ENCODE measurements at regions not wholly inside any gene's neighbourhood (a gene's known extent, or its start where the extent isn't known, plus 50 kb on each side); places are given as distances from the start of the nearest gene placed in this dataset.

DNA sequence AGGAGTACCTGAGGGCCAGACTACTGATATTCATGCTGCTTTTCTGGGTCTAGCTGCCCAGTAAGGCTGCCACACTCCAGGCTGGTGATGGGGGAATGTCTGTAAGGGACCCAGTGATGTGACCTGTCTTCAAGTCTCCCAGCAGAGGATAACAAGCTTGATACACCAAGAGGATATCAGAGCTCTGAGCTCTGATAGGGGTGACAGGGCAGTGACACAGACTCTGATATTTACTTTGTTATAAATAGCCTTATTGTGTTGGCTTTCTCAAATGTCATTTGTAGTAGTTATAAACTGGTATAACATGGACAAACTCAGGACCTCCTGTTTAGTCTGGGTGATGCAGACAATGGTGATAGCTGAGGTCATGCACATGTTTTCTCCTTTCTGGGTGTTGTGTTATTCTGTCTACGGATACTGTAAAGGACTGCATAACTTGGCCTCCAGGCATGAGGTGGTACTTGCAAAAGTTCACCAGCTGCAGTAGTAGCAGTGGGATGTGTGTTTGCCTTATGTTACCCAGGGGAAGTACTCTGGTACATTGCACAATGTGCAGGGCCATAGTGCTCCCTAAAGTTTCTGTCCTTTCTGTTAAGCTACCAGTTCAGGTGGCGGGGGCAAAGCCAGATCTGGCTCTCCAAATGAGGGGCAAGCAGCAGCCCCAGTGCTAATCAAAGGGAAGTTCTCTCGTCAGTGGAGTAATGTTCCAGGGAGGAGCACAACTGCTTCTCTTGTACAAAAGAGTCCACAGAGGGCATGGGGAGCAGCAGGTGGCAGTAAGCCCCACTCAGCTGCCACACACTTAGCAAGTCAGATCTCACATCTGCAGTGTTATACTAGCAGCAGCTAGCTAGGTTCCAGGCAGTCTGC is 812.2 kb downstream of the JRKL start:
- DNase-seq: no peak

DNA sequence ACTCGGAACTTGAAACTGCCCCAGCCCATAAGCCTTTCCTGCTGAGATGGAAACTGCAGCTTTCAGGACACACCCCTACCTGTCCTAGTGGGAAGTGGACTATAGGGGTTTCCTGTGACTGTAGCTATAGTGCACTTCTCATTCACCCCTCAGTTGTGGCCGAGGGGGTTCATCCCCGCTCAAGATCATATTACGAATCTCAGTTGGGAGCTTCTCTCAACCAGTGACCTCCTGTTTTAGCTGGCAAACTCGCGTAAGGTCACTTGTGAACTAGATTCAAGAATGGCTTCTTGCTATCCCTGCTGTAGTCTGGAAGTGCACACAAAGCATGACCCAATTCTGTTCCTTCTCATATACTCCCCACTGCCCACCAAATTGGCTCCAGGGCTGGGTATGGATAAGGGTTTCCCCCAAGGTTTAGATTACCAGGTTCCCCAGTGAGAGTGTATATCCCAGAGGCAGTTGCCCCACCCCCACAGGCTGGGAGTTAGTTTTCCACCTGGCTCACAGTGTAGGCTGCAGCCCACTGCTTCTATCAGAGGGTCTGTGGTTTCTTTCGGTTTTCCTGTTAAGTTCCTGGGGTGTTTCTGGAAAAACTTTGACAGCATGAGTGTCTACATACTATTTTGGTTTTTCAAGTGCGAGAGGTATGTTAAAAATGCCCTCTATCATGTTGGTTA is 812.9 kb downstream of the JRKL start:
- DNase-seq: no peak

DNA sequence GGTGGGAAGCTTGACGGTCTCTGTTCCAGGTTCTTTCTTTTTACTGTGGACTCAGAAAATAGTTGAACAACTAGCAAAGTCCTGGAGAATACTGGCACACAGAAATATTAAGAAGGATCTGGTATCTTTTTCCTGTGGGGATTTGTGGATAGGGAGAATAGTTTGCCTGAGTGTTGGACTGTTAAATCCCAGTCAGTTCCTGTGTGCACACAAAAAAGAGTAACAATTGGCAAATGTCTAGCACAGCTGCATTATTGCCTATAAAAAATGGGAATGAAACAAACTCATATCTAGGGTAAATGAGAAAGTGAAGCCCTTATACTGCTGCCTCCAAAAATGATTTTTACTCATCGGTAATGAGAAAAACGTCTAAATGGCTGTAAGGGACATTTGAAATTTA is 828.2 kb downstream of the JRKL start:
- no peak for DNase-seq

DNA sequence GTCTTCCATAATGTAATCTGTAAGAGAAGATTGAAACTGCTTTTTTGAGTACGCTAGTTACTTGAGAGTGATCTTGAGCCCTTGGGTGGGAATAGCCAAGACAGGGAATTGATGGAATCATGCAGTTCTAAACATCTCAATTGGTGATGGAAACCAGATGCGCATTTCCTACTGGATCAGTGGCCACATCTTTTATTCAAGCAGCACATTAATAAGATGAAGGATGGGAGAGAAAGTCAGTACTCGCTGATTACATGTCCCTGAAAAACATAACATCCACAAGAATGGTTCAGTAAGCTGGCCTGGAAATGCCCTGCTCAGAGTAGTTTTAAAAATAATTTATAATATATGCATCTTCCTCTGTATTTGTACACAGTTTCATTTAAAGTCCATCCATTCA is 833.8 kb downstream of the JRKL start:
- no peak for DNase-seq

DNA sequence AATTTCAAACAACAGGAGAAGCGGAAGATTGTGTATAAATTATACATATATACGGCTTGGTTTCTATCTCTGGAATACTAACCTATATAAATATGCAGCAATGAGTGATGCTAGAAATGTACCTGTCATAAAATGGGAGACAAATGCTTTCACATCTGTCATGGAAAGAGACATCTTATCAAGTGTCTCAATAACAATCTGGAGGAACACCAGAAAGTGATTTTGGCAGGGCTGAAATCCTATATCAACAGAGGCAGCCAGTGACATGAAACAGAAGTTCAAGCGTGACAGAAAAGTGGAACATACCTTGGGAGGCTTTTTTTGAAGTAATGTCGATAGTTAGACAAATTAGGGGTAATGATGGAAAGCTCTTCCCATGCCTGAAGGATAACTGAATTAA is 834.6 kb downstream of the JRKL start:
- DNase-seq: no peak

DNA sequence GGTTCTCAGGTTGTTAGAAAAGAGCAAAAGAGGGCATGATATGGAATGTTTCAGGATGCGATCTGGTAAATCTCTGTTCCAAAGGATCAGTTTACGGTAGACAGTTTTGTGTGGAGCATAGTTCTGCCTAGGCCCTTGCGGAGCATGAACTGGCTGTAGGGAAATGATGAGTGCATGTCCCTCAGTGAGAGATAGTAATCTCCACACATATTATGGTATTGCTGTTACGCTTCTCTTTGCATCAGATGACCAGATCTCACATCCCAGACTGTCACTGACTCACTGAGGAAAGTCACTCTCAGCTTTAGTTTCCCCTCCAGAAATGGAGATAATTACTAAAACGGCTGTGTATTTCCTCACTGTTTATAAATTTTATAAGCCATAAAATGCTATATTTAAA is 836.0 kb downstream of the JRKL start:
- no peak for DNase-seq

DNA sequence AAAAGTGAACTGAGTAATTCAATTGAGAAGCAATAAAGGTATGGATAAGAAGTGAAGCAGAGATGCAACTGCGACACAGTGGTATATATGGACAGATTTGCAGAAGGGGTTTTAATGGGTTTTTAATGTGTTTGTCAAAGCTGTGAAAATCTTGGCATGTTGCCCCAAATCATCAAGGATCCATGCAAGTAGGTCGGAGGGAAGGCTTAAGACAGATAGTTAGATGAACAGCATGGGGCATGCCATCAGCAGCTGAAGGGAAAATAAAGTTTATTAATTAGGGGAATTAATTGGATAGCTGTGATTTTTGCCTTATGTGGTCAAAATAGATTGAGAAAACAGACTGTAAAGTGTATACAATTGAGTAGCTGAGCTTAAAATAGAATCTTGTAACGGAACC is 840.1 kb downstream of the JRKL start:
- no peak for DNase-seq

DNA sequence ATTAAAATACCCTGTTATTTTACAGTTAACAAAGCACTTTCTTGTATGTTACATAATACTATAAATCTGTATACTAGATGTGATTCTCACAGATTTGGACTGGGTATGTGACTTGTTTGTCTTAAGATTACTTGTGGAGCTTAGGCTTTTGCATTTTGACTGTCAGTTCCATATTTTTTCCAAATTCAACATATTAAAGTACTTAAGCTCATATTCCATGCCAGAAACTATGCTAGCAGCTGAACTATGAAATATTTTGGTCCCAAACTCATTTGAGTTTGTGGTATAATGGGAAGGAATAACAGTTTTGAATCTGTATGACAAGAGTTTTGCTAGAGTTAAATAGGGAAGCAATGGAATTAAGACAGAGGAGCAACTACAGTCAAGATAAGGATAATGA is 841.4 kb downstream of the JRKL start:
- no peak for DNase-seq

DNA sequence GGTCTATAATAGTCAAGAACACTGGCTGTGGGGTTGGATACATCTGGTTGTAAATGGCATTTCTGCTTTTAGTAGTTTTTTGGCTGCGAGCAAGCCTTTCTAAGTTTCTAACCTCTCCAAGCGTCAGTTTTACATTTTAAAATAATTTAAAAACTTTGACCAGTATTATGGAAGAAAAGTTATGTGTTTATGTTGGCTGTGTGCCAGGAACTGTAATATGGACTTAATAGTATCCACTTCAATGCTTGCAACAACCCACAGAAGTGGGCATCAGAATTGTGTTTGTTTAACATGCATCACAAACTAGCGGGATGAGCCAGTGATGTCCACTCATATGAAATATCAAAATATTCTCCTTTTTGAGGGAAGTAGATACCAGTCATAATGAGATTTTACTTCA is 844.2 kb downstream of the JRKL start:
- DNase-seq: no peak

DNA sequence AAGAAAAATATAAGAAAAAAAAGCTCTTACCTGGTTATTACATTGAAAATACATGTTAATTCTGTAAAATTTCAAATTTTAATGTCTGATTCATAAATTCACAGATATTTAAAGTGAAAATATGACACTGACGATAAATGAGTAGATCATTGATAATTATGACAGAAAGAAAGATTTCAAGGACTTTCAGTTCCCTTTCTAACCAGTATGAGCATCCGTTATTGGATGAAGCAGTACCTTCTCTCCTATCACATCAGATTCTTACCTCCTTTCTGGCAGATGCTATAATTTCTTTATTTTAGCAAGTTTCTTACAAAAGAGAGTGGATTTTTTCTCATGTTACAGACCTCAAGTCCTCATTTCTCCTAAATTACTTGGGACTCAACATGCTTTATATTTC is 847.3 kb downstream of the JRKL start:
- no peak for DNase-seq

DNA sequence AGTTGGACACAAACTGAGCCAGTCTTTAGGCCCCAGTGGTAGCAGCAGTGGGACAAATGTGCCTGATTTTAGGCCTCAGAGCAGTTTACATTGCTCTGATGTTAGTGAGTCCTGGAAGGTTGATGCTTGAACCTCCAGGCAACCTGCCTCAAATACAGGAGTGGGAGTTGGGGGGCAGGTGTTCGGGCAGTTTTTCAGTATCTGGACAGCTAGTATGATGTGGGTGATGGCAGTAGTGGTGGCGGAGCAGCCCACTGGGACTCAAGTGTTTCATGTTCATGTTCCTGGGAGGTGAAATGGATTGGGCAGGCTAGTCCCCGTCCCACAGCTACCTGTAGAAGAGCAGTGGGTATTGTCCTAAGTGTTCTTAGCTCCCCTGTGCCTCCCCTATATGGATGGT is 857.8 kb downstream of the JRKL start:
- DNase-seq: no peak

DNA sequence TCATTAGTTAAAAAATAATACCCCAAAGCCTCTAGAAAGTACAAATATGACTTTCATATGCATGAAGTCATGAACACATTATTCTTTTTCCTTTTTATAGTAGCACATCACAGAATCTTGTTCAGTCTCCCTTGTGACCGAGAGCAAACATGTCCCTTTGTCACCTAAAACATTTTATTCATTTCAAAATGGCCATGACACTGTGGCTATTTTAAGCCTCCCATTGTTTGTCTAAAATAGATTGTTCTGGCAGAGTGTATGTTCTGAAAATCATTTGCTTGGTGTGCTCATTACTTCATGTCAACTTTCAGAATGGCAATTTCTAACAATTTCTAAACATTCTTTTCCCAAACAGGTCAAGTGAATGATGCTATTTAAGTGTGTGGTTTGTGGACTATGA is 865.0 kb downstream of the JRKL start:
- DNase-seq: no peak

DNA sequence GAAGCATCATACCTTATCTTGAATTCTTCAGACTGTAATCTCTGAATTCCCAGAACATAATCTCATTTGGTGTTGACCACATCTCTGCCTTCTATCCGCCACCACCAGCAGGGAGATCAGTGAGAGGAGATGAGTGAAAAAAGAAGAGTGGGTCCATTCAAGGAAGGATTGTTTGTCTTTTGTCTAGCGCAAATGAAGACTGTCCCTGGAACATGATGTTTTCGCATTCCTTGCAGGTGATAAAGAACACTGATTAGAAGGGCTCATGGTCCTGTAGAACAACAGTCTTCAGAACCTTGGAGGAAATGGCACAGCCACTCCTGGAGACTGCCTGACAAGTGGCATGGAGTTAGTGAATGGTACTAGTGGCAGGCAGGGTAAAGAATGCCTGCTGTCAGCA is 869.6 kb downstream of the JRKL start:
- DNase-seq: no peak

DNA sequence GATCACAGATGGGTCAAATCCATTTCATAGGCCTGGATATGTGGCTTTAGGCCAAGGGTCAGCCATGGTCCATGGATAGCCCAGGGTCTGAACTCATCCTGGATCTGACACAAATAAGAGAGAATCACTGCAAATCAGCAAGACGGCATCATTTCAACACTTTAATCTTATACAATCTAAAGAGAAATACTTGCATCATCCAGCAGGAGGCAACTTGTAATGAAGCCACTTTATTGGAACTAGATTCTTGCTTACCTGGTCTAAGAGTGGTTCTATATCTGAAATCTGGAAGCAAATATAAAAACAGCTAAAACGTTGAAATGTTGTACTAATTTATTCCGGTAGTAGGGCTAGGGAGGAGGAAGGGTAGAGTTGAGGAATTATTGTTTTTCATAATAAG is 870.1 kb downstream of the JRKL start:
- DNase-seq: no peak

DNA sequence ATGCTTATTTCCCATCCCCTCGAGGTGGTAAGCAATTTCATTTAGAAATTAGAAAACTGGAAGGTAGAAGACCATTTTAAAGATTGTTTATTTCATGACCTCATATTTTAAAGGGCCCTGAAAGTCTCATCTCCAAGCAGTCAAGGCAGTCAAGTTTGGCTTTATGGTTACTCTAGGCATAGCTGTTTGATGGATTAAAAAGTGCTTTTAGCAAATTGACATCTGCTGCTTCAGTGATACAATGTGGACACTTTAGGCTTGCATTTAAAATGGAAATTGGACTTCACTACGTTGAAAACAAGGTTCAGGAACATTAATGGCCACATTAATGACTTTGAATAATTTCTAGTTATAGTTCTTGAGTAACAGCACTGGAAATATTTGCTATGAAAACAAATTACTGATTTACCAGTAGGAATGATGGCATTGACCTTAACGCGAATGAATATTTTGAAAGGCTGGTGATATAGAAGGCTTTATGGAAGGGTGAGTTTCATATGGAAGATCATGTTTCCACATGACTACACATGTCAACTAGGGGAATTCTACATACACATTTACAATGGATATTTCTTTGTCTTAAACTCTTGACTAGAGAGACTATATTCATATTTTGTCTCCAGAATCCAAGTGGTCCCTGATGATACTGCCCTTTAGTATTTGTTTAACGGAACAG is 873.5 kb downstream of the JRKL start:
- no peak for DNase-seq

DNA sequence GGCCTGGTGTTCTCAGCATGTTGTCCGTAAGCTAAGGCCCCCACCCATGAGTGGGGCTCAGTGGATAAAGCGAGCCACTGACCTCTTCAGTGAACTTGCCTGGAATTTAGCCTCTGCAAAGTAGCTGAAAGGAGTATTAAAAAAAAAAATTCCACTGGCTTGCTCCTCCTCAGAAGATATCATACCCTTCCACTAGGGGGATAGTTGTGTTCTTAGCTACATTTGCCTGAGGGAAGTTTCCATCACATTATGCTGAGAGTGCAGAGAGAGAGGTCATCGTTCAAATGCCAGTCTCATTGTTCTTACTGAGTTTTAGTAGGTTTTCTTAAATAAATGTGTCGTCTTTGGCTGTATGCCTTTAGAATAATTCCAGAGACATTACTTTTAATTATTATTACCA is 879.7 kb downstream of the JRKL start:
- DNase-seq: no peak

DNA sequence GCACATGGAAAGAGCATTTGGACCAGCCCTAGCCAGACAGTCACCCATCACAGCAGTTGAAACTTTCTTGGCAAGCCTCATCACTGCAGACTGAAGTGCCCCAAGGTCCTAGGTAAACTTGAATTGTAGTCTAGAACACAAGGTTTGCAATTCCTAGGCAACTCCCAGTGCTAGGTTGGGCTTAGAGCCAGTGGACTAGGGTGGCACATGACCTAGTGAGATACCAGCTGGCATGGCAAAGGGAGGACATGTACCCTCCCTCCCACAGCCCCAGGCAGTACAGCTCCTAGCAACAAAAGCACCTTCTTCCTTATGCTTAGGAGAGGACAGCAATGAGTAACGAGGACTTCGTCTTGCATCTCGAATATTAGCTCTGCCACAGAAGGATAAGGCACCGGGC is 889.5 kb downstream of the JRKL start:
- DNase-seq: no peak

DNA sequence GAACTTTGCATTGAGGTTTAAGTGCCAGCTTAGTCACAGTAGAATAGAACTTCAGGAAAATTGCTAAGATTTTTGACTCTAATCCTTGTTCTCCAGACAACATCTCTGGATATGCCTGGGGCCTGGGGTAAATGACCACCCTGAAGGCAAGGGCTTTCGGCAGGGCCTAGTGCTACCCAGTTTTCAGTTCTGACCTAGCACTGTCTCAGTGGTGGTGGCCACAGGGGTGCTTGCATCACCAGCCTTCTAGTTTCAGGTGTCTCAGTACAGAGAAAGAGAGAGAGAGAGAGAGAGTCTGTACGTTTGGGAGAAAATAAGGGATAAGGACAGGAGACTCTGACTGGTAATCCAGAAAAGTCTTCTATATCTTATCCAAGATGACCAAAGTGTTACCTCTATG is 890.5 kb downstream of the JRKL start:
- no peak for DNase-seq

DNA sequence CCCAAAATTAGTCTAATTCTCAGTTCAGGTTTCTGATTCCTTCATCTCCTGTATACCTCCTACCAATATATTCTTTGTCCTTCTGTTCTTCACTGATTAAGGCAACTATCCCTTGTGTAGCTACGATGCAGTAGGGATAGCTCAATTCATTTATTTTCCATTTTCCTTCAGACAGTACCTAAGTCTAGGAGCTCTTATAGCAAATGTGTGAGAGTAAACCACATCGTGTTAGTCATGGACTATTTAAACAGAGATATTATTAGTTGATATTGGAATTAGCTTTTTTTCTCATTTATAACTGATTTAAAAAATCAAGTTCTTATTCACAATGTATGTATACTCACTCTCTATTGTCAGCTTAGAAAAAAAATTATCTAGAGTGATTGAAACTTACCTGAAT is 900.0 kb downstream of the JRKL start:
- no peak for DNase-seq

DNA sequence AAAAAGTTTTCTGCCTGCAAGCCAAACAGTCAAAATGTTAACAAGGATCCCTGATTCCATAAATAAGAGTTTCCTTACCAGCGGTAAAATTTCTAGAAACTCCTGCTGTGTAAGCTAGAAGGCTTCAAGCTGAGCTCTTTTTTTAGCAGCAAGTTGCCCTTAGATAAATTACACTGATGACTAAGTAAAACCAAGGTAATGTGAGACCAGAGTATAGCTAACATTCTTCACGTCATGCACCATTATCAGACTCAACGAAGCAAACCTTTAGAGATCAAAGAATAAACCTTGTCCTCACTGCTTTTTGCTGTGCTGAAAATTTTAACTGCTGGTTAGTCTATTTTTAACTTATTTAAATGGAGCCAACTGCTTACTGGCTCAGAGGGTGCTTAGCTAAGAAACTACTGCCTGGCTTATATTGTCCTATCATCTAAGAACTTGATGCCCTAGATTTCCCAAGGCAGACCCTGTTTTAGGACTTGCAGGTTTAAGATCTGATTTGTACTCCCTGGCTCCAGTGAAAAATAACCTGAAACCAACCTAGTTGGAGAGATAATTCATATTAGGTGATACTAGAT is 900.7 kb downstream of the JRKL start:
- DNase-seq: no peak

DNA sequence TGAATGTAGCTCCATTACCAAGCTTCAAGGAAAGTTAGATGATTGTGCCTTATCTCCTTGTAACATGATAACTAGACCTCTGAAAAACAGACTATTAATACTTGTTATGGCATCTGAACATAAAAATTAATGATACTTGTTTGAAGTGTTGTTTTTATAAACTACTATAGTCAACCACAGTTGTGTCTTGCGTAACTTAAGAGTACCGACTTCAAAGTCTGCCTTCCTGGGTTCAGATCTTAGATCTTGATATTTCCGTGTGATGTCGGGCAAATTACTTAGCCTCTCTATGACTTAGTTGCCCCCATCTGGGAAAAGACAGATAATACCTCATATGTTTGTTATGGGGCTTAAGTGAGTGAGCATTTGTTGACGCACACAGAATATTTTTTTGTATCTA is 906.5 kb downstream of the JRKL start:
- no peak for DNase-seq

DNA sequence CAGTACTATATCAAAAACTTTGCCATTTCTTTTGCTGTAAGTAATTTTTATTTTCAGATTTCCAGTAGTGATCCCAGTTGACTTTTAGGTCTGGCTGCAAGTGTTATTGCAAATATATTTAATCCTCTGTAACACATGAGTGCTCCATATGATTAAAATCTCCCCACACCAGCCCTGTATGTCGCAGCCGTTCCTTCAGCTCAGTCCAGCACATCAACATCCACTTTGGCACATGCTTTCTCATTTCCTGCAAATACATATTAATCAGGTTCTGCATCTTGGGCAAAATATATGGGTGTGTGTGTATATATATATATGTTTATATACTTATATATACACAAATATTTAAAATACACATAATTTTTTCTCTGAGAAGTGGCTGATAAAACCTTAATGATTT is 919.5 kb downstream of the JRKL start:
- DNase-seq: no peak

DNA sequence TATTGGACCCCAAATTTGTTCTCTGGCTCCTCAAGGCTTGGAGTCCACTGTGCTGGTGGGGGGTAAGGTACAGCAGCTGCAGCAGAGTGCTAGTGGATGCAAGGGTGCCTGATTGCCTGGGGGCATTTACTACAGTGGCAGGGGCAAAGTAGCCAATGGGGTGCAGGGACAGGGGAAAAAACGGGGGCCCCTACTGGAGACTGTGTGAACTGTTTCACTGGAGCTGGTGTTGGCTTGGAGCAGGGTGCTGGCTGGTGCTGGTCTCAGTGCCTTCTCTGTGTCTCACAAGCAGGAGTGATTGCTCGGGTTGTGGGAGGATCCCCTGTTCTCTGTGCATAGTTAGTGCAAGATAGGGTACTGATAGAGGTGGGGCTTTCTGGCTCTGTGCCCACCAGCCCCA is 935.9 kb downstream of the JRKL start:
- DNase-seq: no peak

DNA sequence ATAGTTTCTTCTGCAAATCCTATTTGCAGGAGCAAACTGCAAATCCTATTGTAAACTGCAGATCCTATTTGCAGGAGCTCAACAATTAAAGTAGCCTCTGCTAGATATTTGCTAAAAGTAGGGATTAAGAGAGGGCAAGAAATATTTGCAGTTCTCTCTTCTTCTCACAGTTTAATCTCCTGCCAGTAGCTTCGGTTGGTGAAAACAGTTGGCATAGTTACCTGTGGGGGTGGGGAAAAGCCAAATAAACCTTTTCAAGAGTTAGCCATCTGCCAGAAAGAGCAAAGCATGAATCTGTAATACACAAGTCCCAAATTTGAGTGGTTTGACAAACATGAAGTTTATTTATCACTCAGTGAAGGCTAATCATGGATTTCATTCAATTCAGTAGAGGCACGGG is 942.5 kb downstream of the JRKL start:
- no peak for DNase-seq

Data from fibroblast of skin of right quadriceps (primary cell).